HEK293 (cell line): ENCODE measurements at regions not wholly inside any gene's neighbourhood (a gene's known extent, or its start where the extent isn't known, plus 50 kb on each side); places are given as distances from the start of the nearest gene placed in this dataset.

Source experiments
- CTCF ChIA-PET: fragments of 350-600 bp; formaldehyde crosslinking; extraction: SDS; loops from one replicate; lab custom pipeline; 2021; ENCODE audit warnings: antibody characterized with exemption; lab: Yijun Ruan, JAX
- POLR2A ChIA-PET: fragments of 300-600 bp; formaldehyde crosslinking; extraction: SDS; loops from one replicate; lab custom pipeline; 2020; ENCODE audit warnings: antibody characterized with exemption, inconsistent platforms; lab: Yijun Ruan, JAX
- H3K27ac ChIP-seq: fragments of 200-500 bp; sonication (Bioruptor generic); 2 replicates; pipeline ENCODE4 v1.5.1; 2014; ENCODE audit warnings: low read depth, low read length, control low read depth, inconsistent platforms; ENCODE audit errors: extremely low read depth
- H3K36me3 ChIP-seq, 2 experiments: fragments of 200-500 bp in 1 of 2; sonication (Bioruptor generic) in 1 of 2; 1 replicate in 1 of 2; 2 replicates in 1 of 2; pipeline ENCODE4 v1.5.1; 2014 to 2017; ENCODE audit warnings: inconsistent platforms in 2 of 2, low read length in 2 of 2; ENCODE audit not compliant: control insufficient read depth in 2 of 2, insufficient read depth in 1 of 2
- H3K4me1 ChIP-seq: fragments of 200-500 bp; sonication (Bioruptor generic); 2 replicates; pipeline ENCODE4 v1.5.1; 2014; ENCODE audit warnings: mild to moderate bottlenecking, low read length, inconsistent platforms; ENCODE audit not compliant: control insufficient read depth, insufficient read depth
- H3K4me3 ChIP-seq: 2 replicates; pipeline ENCODE4 v1.5.1; 2011; ENCODE audit warnings: low read depth, mild to moderate bottlenecking, control low read depth, low read length, moderate library complexity
- H3K9me3 ChIP-seq: fragments of 200-500 bp; sonication (Bioruptor generic); 2 replicates; pipeline ENCODE4 v1.5.1; 2014; ENCODE audit warnings: low read depth, low read length, inconsistent platforms; ENCODE audit not compliant: control insufficient read depth, insufficient read depth
- EGR2 ChIP-seq: fragments of 450-650 bp; formaldehyde crosslinking; IDR thresholded peaks from 2 replicates; pipeline ENCODE4 v1.5.1; 2016; ENCODE audit warnings: low read depth, missing biosample characterization, missing genetic modification characterization
- FEZF1 ChIP-seq: fragments of 450-650 bp; formaldehyde crosslinking; IDR thresholded peaks from 2 replicates; pipeline ENCODE4 v1.5.1; 2016; ENCODE audit warnings: missing biosample characterization, missing genetic modification characterization
- GLI2 ChIP-seq: fragments of 450-650 bp; formaldehyde crosslinking; IDR thresholded peaks from 2 replicates; pipeline ENCODE4; 2017; ENCODE audit warnings: missing biosample characterization, missing genetic modification characterization, low read depth, borderline replicate concordance
- GLIS2 ChIP-seq: fragments of 450-650 bp; formaldehyde crosslinking; IDR thresholded peaks from 2 replicates; pipeline ENCODE4 v1.5.1; 2016; ENCODE audit warnings: missing biosample characterization, missing genetic modification characterization
- KLF16 ChIP-seq: fragments of 450-650 bp; formaldehyde crosslinking; IDR thresholded peaks from 2 replicates; pipeline ENCODE4 v1.5.1; 2017; ENCODE audit warnings: missing biosample characterization, missing genetic modification characterization
- PRDM1 ChIP-seq: fragments of 450-650 bp; formaldehyde crosslinking; IDR thresholded peaks from 2 replicates; pipeline ENCODE4; 2016; ENCODE audit warnings: missing biosample characterization, missing genetic modification characterization
- RBAK ChIP-seq: fragments of 450-650 bp; formaldehyde crosslinking; IDR thresholded peaks from 2 replicates; pipeline ENCODE4 v1.5.1; 2016; ENCODE audit warnings: missing biosample characterization, missing genetic modification characterization
- SALL2 ChIP-seq: fragments of 450-650 bp; formaldehyde crosslinking; IDR thresholded peaks from 2 replicates; pipeline ENCODE4 v1.5.0; 2017; ENCODE audit warnings: missing biosample characterization, mild to moderate bottlenecking, missing genetic modification characterization, borderline replicate concordance
- SETDB1 ChIP-seq: IDR thresholded peaks from one replicate; pipeline ENCODE4 v1.6.1; 2017; ENCODE audit warnings: mild to moderate bottlenecking, low read length, moderate library complexity, mixed read lengths; ENCODE audit not compliant: insufficient read length
- WT1 ChIP-seq: fragments of 450-650 bp; formaldehyde crosslinking; IDR thresholded peaks from 2 replicates; pipeline ENCODE4 v1.5.1; 2016; ENCODE audit warnings: missing biosample characterization, missing genetic modification characterization
- ZBTB8A ChIP-seq: fragments of 450-650 bp; formaldehyde crosslinking; IDR thresholded peaks from 2 replicates; pipeline ENCODE4 v1.5.1; 2016; ENCODE audit warnings: missing biosample characterization, missing genetic modification characterization
- ZNF121 ChIP-seq: fragments of 450-650 bp; formaldehyde crosslinking; IDR thresholded peaks from 2 replicates; pipeline ENCODE4 v1.5.1; 2016; ENCODE audit warnings: missing biosample characterization, missing genetic modification characterization
- ZNF302 ChIP-seq: fragments of 450-650 bp; formaldehyde crosslinking; IDR thresholded peaks from 2 replicates; pipeline ENCODE4 v1.5.1; 2016; ENCODE audit warnings: missing biosample characterization, missing genetic modification characterization, low read depth
- ZNF341 ChIP-seq: fragments of 450-650 bp; formaldehyde crosslinking; IDR thresholded peaks from 2 replicates; pipeline ENCODE4; 2016; ENCODE audit warnings: low read depth, missing biosample characterization, missing genetic modification characterization
- ZNF350 ChIP-seq: fragments of 450-650 bp; formaldehyde crosslinking; IDR thresholded peaks from 2 replicates; pipeline ENCODE4 v1.5.0; 2017; ENCODE audit warnings: missing biosample characterization, mild to moderate bottlenecking, missing genetic modification characterization
- ZNF544 ChIP-seq: fragments of 450-650 bp; formaldehyde crosslinking; IDR thresholded peaks from 2 replicates; pipeline ENCODE4 v1.5.0; 2017; ENCODE audit warnings: missing biosample characterization, missing genetic modification characterization
- ZNF561 ChIP-seq: fragments of 450-650 bp; IDR thresholded peaks from 2 replicates; pipeline ENCODE4 v1.5.1; 2018; ENCODE audit warnings: missing biosample characterization, missing genetic modification characterization, borderline replicate concordance
- ZNF624 ChIP-seq: fragments of 450-650 bp; formaldehyde crosslinking; IDR thresholded peaks from 2 replicates; pipeline ENCODE4 v1.5.1; 2017; ENCODE audit warnings: missing biosample characterization, missing genetic modification characterization
- ZNF639 ChIP-seq: fragments of 450-650 bp; formaldehyde crosslinking; IDR thresholded peaks from 2 replicates; pipeline ENCODE4 v1.5.1; 2016; ENCODE audit warnings: missing biosample characterization, missing genetic modification characterization
- ZNF677 ChIP-seq: fragments of 450-650 bp; IDR thresholded peaks from 2 replicates; pipeline ENCODE4 v1.5.0; 2018; ENCODE audit warnings: missing biosample characterization, mild to moderate bottlenecking, missing genetic modification characterization, moderate library complexity
- TF ChIP-seq, protein P1 (sequence below): fragments of 450-650 bp; formaldehyde crosslinking; IDR thresholded peaks from 2 replicates; pipeline ENCODE4 v1.5.1; 2016; ENCODE audit warnings: missing biosample characterization, missing genetic modification characterization, low read depth
- TF ChIP-seq, protein P2 (sequence below): fragments of 450-650 bp; formaldehyde crosslinking; IDR thresholded peaks from 2 replicates; pipeline ENCODE4 v1.5.1; 2016; ENCODE audit warnings: missing biosample characterization, missing genetic modification characterization

- TF ChIP-seq, protein P1, sequence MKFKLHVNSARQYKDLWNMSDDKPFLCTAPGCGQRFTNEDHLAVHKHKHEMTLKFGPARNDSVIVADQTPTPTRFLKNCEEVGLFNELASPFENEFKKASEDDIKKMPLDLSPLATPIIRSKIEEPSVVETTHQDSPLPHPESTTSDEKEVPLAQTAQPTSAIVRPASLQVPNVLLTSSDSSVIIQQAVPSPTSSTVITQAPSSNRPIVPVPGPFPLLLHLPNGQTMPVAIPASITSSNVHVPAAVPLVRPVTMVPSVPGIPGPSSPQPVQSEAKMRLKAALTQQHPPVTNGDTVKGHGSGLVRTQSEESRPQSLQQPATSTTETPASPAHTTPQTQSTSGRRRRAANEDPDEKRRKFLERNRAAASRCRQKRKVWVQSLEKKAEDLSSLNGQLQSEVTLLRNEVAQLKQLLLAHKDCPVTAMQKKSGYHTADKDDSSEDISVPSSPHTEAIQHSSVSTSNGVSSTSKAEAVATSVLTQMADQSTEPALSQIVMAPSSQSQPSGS (tag by site-specific recombination) = 0 out of 2 replicates have a peak, but pooled peaks have one; percentile 4
- TF ChIP-seq KLF16 (tag by site-specific recombination) (0 out of 2 replicates have a peak, but pooled peaks have one; percentile 22), ZNF341 (no peak), ZNF302 (no peak), SALL2 (no peak), GLIS2 (0 out of 2 replicates have a peak, but pooled peaks have one; percentile 27), ZBTB8A (peak; percentile 29; the same call in 1 of the 2 replicates), RBAK (tag by site-specific recombination) (no peak), ZNF350 (tag by site-specific recombination) (no peak), ZNF561 (tag by site-specific recombination) (no peak), GLI2 (tag by site-specific recombination) (no peak), FEZF1 (peak; percentile 44; the same call in 1 of the 2 replicates), SETDB1 (no peak), ZNF624 (tag by site-specific recombination) (no peak)
- TF ChIP-seq, protein P2, sequence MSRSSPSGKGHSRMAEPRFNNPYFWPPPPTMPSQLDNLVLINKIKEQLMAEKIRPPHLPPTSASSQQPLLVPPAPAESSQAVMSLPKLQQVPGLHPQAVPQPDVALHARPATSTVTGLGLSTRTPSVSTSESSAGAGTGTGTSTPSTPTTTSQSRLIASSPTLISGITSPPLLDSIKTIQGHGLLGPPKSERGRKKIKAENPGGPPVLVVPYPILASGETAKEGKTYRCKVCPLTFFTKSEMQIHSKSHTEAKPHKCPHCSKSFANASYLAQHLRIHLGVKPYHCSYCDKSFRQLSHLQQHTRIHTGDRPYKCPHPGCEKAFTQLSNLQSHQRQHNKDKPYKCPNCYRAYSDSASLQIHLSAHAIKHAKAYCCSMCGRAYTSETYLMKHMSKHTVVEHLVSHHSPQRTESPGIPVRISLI (tag by site-specific recombination) = peak; percentile 35; the same call in 1 of the 2 replicates
These were observed 256.3 kb upstream of the ZFHX3 start (continued) for GRCh38 chr16:73304008-73304774.

GRCh38 chr16:73302942-73303341, 255.0 kb upstream of the ZFHX3 start:
- H3K4me3 ChIP-seq = no peak overlapping the region
- no peaks in the 10 kb centered on the region for H3K9me3 ChIP-seq
- peaks cover 5% of the 10 kb centered on the region for H3K4me1 ChIP-seq
- ChIA-PET POLR2A (no interaction called here), CTCF (no interaction called here)
- TF ChIP-seq ZNF121 (peak; percentile 83), EGR2 (tag by site-specific recombination) (no peak), ZNF639 (tag by site-specific recombination) (no peak), WT1 (tag by site-specific recombination) (no peak), ZNF677 (tag by site-specific recombination) (no peak), ZNF624 (tag by site-specific recombination) (no peak), ZNF544 (no peak)
- no peak overlapping the region for H3K27ac ChIP-seq
- H3K36me3 ChIP-seq = no peaks in the 10 kb centered on the region

DNA sequence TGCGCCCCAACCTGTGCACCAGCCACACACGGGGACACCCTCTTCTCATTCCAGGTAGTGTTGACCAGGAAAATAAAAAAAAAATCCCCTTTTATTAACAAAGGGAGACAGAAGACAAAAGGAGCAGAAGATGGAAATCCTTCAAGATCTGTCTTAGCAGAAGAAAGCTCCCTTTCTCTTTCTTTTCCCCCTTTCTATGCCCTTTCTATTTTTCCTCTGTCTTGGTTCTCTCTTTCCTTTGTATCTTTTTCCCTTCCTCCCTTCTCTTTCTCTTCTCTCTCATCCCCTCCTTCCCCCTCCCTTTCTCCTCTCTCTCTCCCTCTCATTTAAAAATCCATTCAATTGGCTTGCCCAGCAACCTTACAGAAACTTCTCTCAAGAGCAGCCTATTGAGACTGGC, 254.1 kb upstream of the ZFHX3 start:
- CTCF ChIA-PET = no interaction called here
- TF ChIP-seq PRDM1 (tag by site-specific recombination) = peak; percentile 91
- no peak for TF ChIP-seq ZNF639 (tag by site-specific recombination)
- Histone ChIP-seq H3K36me3 (no peaks in the 10 kb centered on the region), H3K4me3 (no peak overlapping the region), H3K4me1 (peaks cover 5% of the 10 kb centered on the region), H3K27ac (no peak overlapping the region), H3K9me3 (no peaks in the 10 kb centered on the region)
- POLR2A ChIA-PET = no interaction called here
